ENCODE measurements at regions not wholly inside any gene's neighbourhood (a gene's known extent, or its start where the extent isn't known, plus 50 kb on each side); places are given as distances from the start of the nearest gene placed in this dataset.

- no TSS peak for BruUV-seq (replicated peaks)
- H3K4me1 ChIP-seq (ENCODE audit: insufficient read depth, low read length, poor library complexity, severe bottlenecking): peaks cover 4% of the 10 kb centered on the region
- POLR2A ChIA-PET (ENCODE audit: low non-redundant PET): no interaction called here
- TF ChIP-seq CTCF (conservative IDR thresholded peaks at IDR 0.05; ENCODE audit: low read depth, low read length) (no peak), EZH2 (IDR thresholded peaks at IDR 0.05; ENCODE audit: borderline replicate concordance, low read depth, low read length, poor library complexity, severe bottlenecking) (no peak)
- H3K36me3 ChIP-seq (ENCODE audit: insufficient read depth, low read length, poor library complexity, severe bottlenecking): no peaks in the 10 kb centered on the region
- no peak for DNase-seq (ENCODE audit: low spot score)
- intact Hi-C loops (cut with micrococcal nuclease; ENCODE audit: unreplicated experiment): no loop called here
- no peaks in the 10 kb centered on the region for H3K27me3 ChIP-seq (replicated peaks; ENCODE audit: insufficient read depth, low read depth, low read length, poor library complexity)
- H3K9me3 ChIP-seq (ENCODE audit: low read depth, low read length, poor library complexity, severe bottlenecking): no peaks in the 10 kb centered on the region
- no peak overlapping the region for H3K4me3 ChIP-seq (ENCODE audit: low read depth, low read length, poor library complexity, severe bottlenecking)
- H3K27ac ChIP-seq (ENCODE audit: low read depth, low read length, poor library complexity, severe bottlenecking): no peak overlapping the region
- CTCF ChIA-PET: no interaction called here
Measured at GRCh38 chrX:124254611-124255010, 77.8 kb upstream of the TEX13D start.

- no peaks in the 10 kb centered on the region for H3K36me3 ChIP-seq (ENCODE audit: insufficient read depth, low read length, poor library complexity, severe bottlenecking)
- no peak overlapping the region for H3K4me3 ChIP-seq (ENCODE audit: low read depth, low read length, poor library complexity, severe bottlenecking)
- ChIA-PET POLR2A (ENCODE audit: low non-redundant PET) (no interaction called here), CTCF (no interaction called here)
- H3K27me3 ChIP-seq (replicated peaks; ENCODE audit: insufficient read depth, low read depth, low read length, poor library complexity): no peaks in the 10 kb centered on the region
- intact Hi-C loops (cut with micrococcal nuclease; ENCODE audit: unreplicated experiment): no loop called here
- peaks cover 4% of the 10 kb centered on the region for H3K4me1 ChIP-seq (ENCODE audit: insufficient read depth, low read length, poor library complexity, severe bottlenecking)
- no TSS peak for BruUV-seq (replicated peaks)
- DNase-seq (ENCODE audit: low spot score): no peak
- TF ChIP-seq EZH2 (IDR thresholded peaks at IDR 0.05; ENCODE audit: borderline replicate concordance, low read depth, low read length, poor library complexity, severe bottlenecking) (no peak), CTCF (conservative IDR thresholded peaks at IDR 0.05; ENCODE audit: low read depth, low read length) (no peak)
- no peak overlapping the region for H3K27ac ChIP-seq (ENCODE audit: low read depth, low read length, poor library complexity, severe bottlenecking)
- H3K9me3 ChIP-seq (ENCODE audit: low read depth, low read length, poor library complexity, severe bottlenecking): no peaks in the 10 kb centered on the region
Measured at GRCh38 chrX:124256216-124256615, 76.2 kb upstream of the TEX13D start.

GRCh38 chrX:124256629-124257380, 75.7 kb upstream of the TEX13D start:
- POLR2A ChIA-PET (ENCODE audit: low non-redundant PET): no interaction called here
- CTCF ChIA-PET: no interaction called here
- H3K4me1 ChIP-seq (ENCODE audit: insufficient read depth, low read length, poor library complexity, severe bottlenecking): peaks cover 4% of the 10 kb centered on the region
- no peaks in the 10 kb centered on the region for H3K9me3 ChIP-seq (ENCODE audit: low read depth, low read length, poor library complexity, severe bottlenecking)
- intact Hi-C loops (cut with micrococcal nuclease; ENCODE audit: unreplicated experiment): no loop called here
- no peaks in the 10 kb centered on the region for H3K36me3 ChIP-seq (ENCODE audit: insufficient read depth, low read length, poor library complexity, severe bottlenecking)
- H3K27ac ChIP-seq (ENCODE audit: low read depth, low read length, poor library complexity, severe bottlenecking): no peak overlapping the region
- TF ChIP-seq EZH2 (IDR thresholded peaks at IDR 0.05; ENCODE audit: borderline replicate concordance, low read depth, low read length, poor library complexity, severe bottlenecking): no peak
- no peak for TF ChIP-seq CTCF (conservative IDR thresholded peaks at IDR 0.05; ENCODE audit: low read depth, low read length)
- no peak for DNase-seq (ENCODE audit: low spot score)
- H3K27me3 ChIP-seq (replicated peaks; ENCODE audit: insufficient read depth, low read depth, low read length, poor library complexity): no peaks in the 10 kb centered on the region
- no peak overlapping the region for H3K4me3 ChIP-seq (ENCODE audit: low read depth, low read length, poor library complexity, severe bottlenecking)
- BruUV-seq (replicated peaks): no TSS peak

Measured in A673 (cell line).